Stomach (tissue), 8 donors: ENCODE measurements at regions not wholly inside any gene's neighbourhood (a gene's known extent, or its start where the extent isn't known, plus 50 kb on each side); places are given as distances from the start of the nearest gene placed in this dataset.

Experiments used
- DNase-seq, 2 donors: peaks; one replicate each; pipeline versions ENCODE4 v3.0.0 to v3.0.0-alpha.2; 2013 to 2019
- H3K27ac ChIP-seq, 5 donors: fragments of 200-600 bp in 4 of 5; sonication (generic) in 4 of 5; one replicate each; pipeline ENCODE4 v1.5.1; 2013 to 2019; ENCODE audit warnings: mild to moderate bottlenecking in 1 of 5, moderate library complexity in 1 of 5
- H3K27me3 ChIP-seq, 3 donors: fragments of 200-600 bp; sonication (generic); one replicate each; pipeline ENCODE4 v1.5.1; 2017 to 2019; ENCODE audit warnings: mixed run types in 1 of 3
- H3K36me3 ChIP-seq, 4 donors: fragments of 200-600 bp; sonication (generic); 1 replicate in 3 of 4; 2 replicates in 1 of 4; pipeline ENCODE4 v1.5.1; 2016 to 2019
- H3K4me1 ChIP-seq, 4 donors: fragments of 200-600 bp; sonication (generic); one replicate each; pipeline ENCODE4 v1.5.1; 2016 to 2019
- H3K4me3 ChIP-seq, 4 donors: fragments of 200-600 bp; sonication (generic) in 3 of 4; one replicate each; pipeline ENCODE4 v1.5.1; 2016 to 2019; ENCODE audit warnings: mild to moderate bottlenecking in 1 of 4
- H3K9me3 ChIP-seq, 4 donors: fragments of 200-600 bp; sonication (generic); one replicate each; pipeline ENCODE4 v1.5.1; 2016 to 2019
- CTCF ChIP-seq, 7 experiments: fragments of 450-650 bp in 4 of 7; fragments of 200-600 bp in 3 of 7; sonication (generic) in 3 of 7; IDR thresholded peaks; one replicate each; pipeline ENCODE4 v1.5.1; 2016 to 2019; ENCODE audit warnings: antibody characterized with exemption in 7 of 7, control low read depth in 2 of 7, mild to moderate bottlenecking in 1 of 7
- EP300 ChIP-seq: sonication (generic); formaldehyde crosslinking; IDR thresholded peaks from one replicate; pipeline ENCODE4 v1.6.1; 2017; ENCODE audit warnings: antibody characterized with exemption
- POLR2A ChIP-seq, 4 donors: fragments of 450-650 bp; IDR thresholded peaks; one replicate each; pipeline ENCODE4 v1.6.1; 2016; ENCODE audit warnings: antibody characterized with exemption in 4 of 4, control low read depth in 2 of 4, mild to moderate bottlenecking in 1 of 4, moderate library complexity in 1 of 4
- POLR2AphosphoS5 ChIP-seq, 3 donors: sonication (generic); formaldehyde crosslinking; IDR thresholded peaks; one replicate each; pipeline ENCODE4 v1.6.1; 2016; ENCODE audit warnings: antibody characterized with exemption in 3 of 3
- WGBS, 5 donors: extraction: QIAGEN DNeasy Blood & Tissue Kit in 3 of 5; methylation state at CpG; one replicate each; pipeline versions ENCODE4 v1.1.5 to v1.1.7; 2013 to 2018; 5-methylcytosine and 5-hydroxymethylcytosine counted together
- intact Hi-C: fragments of 100-400 bp; cut with DNase I; formaldehyde crosslinking; loops from one replicate; pipeline ENCODE4 v1.15.1; 2023; ENCODE audit warnings: low total_unique reads
- donor health status: healthy with polysubstance abuse.
- donor health status: Bipolar disorder and iron deficiency.
- donor health status: healthy.

- intact Hi-C loops, result no loop called here
- no peaks in the 10 kb centered on the region for H3K27me3 ChIP-seq
- no peaks in the 10 kb centered on the region for H3K4me1 ChIP-seq
- DNase-seq, result no peak
- TF ChIP-seq EP300 (no peak), POLR2AphosphoS5 (IDR thresholded peaks at IDR 0.05) (no peak), POLR2A (IDR thresholded peaks at IDR 0.05) (no peak), CTCF (IDR thresholded peaks at IDR 0.05) (no peak)
- H3K9me3 ChIP-seq, result peaks cover 0 to 13% (median 3%) of the 10 kb centered on the region in 4 donors
- no peak overlapping the region for H3K27ac ChIP-seq
- H3K36me3 ChIP-seq, result no peaks in the 10 kb centered on the region
- H3K4me3 ChIP-seq, result no peak overlapping the region
Measured at GRCh38 chr2:82576656-82577055, 1882.4 kb downstream of the SUCLG1 start.

GRCh38 chr2:82539280-82539621 lies 1919.8 kb downstream of the SUCLG1 start:
- no peaks in the 10 kb centered on the region for H3K9me3 ChIP-seq
- H3K4me1 ChIP-seq, result no peaks in the 10 kb centered on the region
- intact Hi-C loops, result no loop called here
- 38 to 76% (median 69%) methylated on average over 3 of the region's 3 CpGs for WGBS, 5 donors
- TF ChIP-seq CTCF (IDR thresholded peaks at IDR 0.05) (no peak), POLR2AphosphoS5 (IDR thresholded peaks at IDR 0.05) (no peak), EP300 (no peak), POLR2A (IDR thresholded peaks at IDR 0.05) (no peak)
- H3K27me3 ChIP-seq, result no peaks in the 10 kb centered on the region
- DNase-seq, result no peak
- H3K4me3 ChIP-seq, result no peak overlapping the region
- no peaks in the 10 kb centered on the region for H3K36me3 ChIP-seq
- no peak overlapping the region for H3K27ac ChIP-seq

GRCh38 chr2:82538590-82539279 lies 1920.3 kb downstream of the SUCLG1 start:
- intact Hi-C loops, result no loop called here
- no peaks in the 10 kb centered on the region for H3K36me3 ChIP-seq
- H3K4me3 ChIP-seq, result no peak overlapping the region
- TF ChIP-seq CTCF (IDR thresholded peaks at IDR 0.05) (no peak), EP300 (no peak), POLR2A (IDR thresholded peaks at IDR 0.05) (no peak), POLR2AphosphoS5 (IDR thresholded peaks at IDR 0.05) (no peak)
- no peak for DNase-seq
- H3K4me1 ChIP-seq, result no peaks in the 10 kb centered on the region
- H3K27ac ChIP-seq, result no peak overlapping the region
- H3K27me3 ChIP-seq, result no peaks in the 10 kb centered on the region
- 47 to 78% (median 71%) methylated on average over 1 of the region's 1 CpG for WGBS, 5 donors
- H3K9me3 ChIP-seq, result no peaks in the 10 kb centered on the region

GRCh38 chr2:82528288-82528687 lies 1930.8 kb downstream of the SUCLG1 start:
- Histone ChIP-seq H3K27me3 (no peaks in the 10 kb centered on the region), H3K9me3 (peaks cover 0 to 5% (median 0%) of the 10 kb centered on the region in 4 donors), H3K4me3 (no peak overlapping the region), H3K27ac (no peak overlapping the region), H3K4me1 (no peaks in the 10 kb centered on the region), H3K36me3 (no peaks in the 10 kb centered on the region)
- no peak for DNase-seq
- WGBS, 5 donors, result 91 to 93% (median 92%) methylated on average over 8 of the region's 8 CpGs
- intact Hi-C loops, result no loop called here
- TF ChIP-seq CTCF (IDR thresholded peaks at IDR 0.05) (no peak), POLR2A (IDR thresholded peaks at IDR 0.05) (no peak), POLR2AphosphoS5 (IDR thresholded peaks at IDR 0.05) (no peak), EP300 (no peak)
